Upper lobe of left lung (tissue), 6 donors: ENCODE measurements at regions not wholly inside any gene's neighbourhood (a gene's known extent, or its start where the extent isn't known, plus 50 kb on each side); places are given as distances from the start of the nearest gene placed in this dataset.
"Not testable (repeated sequence)": the region's sequence is repeated elsewhere in the genome, so short reads cannot be mapped to it uniquely, and the experiment has no call there.

ENCODE experiments used
- ATAC-seq, 2 donors: fragments of 200-7000 bp; cut with Tn5 transposase; one replicate each; pipeline ENCODE4 v1.9.1; 2022; ENCODE audit warnings: mild to moderate bottlenecking in 2 of 2, moderate library complexity in 2 of 2; ENCODE audit not compliant: low FRiP score in 2 of 2
- DNase-seq, 2 donors: peaks; one replicate each; pipeline ENCODE4 v3.0.0-alpha.2; 2019 to 2020
- H3K27ac ChIP-seq, 4 donors: fragments of 200-600 bp; sonication (generic); one replicate each; pipeline ENCODE4 v1.5.1; 2016 to 2019
- H3K27me3 ChIP-seq, 4 donors: fragments of 200-600 bp; sonication (generic); one replicate each; pipeline ENCODE4 v1.5.1; 2017 to 2019
- H3K36me3 ChIP-seq, 4 donors: fragments of 200-600 bp; sonication (generic); one replicate each; pipeline ENCODE4 v1.5.1; 2016 to 2019
- H3K4me1 ChIP-seq, 4 donors: fragments of 200-600 bp; sonication (generic); one replicate each; pipeline ENCODE4 v1.5.1; 2018 to 2019
- H3K4me3 ChIP-seq, 4 donors: fragments of 200-600 bp; sonication (generic); one replicate each; pipeline ENCODE4 v1.5.1; 2017 to 2019; ENCODE audit warnings: mild to moderate bottlenecking in 2 of 4, moderate library complexity in 1 of 4
- H3K9me3 ChIP-seq, 4 donors: fragments of 200-600 bp; sonication (generic); one replicate each; pipeline ENCODE4 v1.5.1; 2018 to 2019
- CTCF ChIP-seq, 6 experiments: fragments of 450-650 bp in 4 of 6; fragments of 200-600 bp in 2 of 6; sonication (generic) in 2 of 6; IDR thresholded peaks; one replicate each; pipeline ENCODE4 v1.5.1; 2016 to 2019; ENCODE audit warnings: antibody characterized with exemption in 6 of 6
- EP300 ChIP-seq, 4 donors: sonication (generic); formaldehyde crosslinking; IDR thresholded peaks; one replicate each; pipeline ENCODE4 v1.5.1; 2017; ENCODE audit warnings: antibody characterized with exemption in 4 of 4, control low read depth in 2 of 4
- POLR2A ChIP-seq, 4 donors: fragments of 450-650 bp; IDR thresholded peaks; one replicate each; pipeline ENCODE4 v1.5.1; 2016 to 2017; ENCODE audit warnings: antibody characterized with exemption in 4 of 4, mild to moderate bottlenecking in 2 of 4
- POLR2AphosphoS5 ChIP-seq, 2 donors: sonication (generic); formaldehyde crosslinking; IDR thresholded peaks; one replicate each; pipeline ENCODE4 v1.5.1; 2017; ENCODE audit warnings: antibody characterized with exemption in 2 of 2
- WGBS, 2 donors: methylation state at CpG; one replicate each; pipeline ENCODE4 v1.1.5; 2017 to 2018; 5-methylcytosine and 5-hydroxymethylcytosine counted together
- donor health status: DM: no; HTN: no; CAD: no; lungs with moderate emphysema.
- donor health status: DM: no; HTN: yes; CAD: no; lungs with severe emphysema.

DNA sequence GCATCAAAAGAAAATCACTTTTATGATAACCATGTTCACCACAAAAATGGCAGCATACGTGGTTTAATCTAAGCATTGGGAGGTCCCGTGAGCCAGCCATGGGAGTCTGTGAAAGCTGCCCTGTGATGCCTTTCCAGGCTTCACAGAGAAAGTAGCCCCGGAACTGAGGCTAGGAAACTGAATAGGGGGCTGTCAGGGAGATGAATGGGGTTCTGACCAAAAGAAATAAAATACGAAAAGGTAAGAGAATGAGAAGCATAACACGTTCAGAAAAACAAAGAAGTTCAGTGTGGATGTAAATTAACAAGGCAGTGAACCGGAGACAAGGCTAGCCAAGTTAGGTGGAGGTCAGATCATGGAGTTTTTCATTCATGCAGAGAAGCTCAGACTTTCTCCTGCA, 118.9 kb downstream of the ANXA2 start:
- Histone ChIP-seq H3K27ac (no peak overlapping the region), H3K4me1 (no peaks in the 10 kb centered on the region), H3K27me3 (no peaks in the 10 kb centered on the region), H3K9me3 (peaks cover 5 to 13% (median 5%) of the 10 kb centered on the region in 4 donors), H3K36me3 (no peaks in the 10 kb centered on the region), H3K4me3 (no peak overlapping the region)
- 76 to 86% methylated on average over 6 of the region's 6 CpGs for WGBS, 2 donors
- ATAC-seq (no peak), DNase-seq (no peak)
- TF ChIP-seq EP300 (IDR thresholded peaks at IDR 0.05) (no peak), POLR2A (IDR thresholded peaks at IDR 0.05) (no peak), CTCF (IDR thresholded peaks at IDR 0.05) (no peak), POLR2AphosphoS5 (IDR thresholded peaks at IDR 0.05) (no peak)

DNA sequence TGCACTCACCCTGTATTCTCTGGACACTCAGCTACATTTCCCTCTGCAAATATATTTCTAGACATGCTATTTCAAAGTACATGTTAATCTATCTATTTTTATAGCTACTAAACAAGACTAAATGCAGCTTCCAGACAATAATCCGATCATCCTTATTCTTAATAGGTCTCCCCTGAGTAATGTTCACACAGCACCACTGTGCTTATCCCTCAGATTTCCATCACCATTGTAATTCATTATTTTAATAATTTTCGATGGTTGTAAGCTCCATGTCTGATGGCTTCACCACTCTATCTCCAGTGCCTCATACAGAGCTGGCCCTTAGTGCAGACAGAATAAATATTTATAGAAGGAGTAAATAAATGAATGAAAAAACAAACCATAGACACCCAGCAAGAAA, 117.5 kb downstream of the ANXA2 start:
- no peaks in the 10 kb centered on the region for H3K36me3 ChIP-seq
- DNase-seq, result no peak
- H3K27ac ChIP-seq, result no peak overlapping the region
- no peak for ATAC-seq
- TF ChIP-seq CTCF (IDR thresholded peaks at IDR 0.05) (no peak), EP300 (IDR thresholded peaks at IDR 0.05) (no peak), POLR2AphosphoS5 (IDR thresholded peaks at IDR 0.05) (no peak), POLR2A (IDR thresholded peaks at IDR 0.05) (no peak)
- WGBS, 2 donors, result 74 to 75% methylated on average over 2 of the region's 2 CpGs
- no peak overlapping the region for H3K4me3 ChIP-seq
- peaks cover 0 to 8% (median 5%) of the 10 kb centered on the region in 4 donors for H3K9me3 ChIP-seq
- H3K4me1 ChIP-seq, result no peaks in the 10 kb centered on the region
- H3K27me3 ChIP-seq, result no peaks in the 10 kb centered on the region

DNA sequence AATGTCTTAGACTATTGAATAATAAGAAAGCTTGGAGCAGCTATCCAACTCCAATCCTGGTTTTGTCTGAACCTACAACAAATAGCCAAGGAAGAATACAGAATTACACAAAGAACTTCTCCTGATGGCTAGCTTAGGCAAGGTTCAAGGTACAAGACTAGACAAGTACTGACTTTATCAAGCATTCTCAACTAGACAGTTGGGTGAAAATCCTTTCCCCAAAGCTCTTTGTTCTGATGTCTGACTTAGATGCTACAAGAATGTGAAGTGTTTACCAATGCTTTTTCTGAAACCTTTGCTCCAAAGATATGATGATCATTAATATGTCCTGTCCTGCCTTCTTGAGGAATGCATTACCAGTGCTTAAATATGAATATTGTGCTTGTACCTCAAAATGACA, 113.8 kb downstream of the ANXA2 start:
- TF ChIP-seq CTCF (IDR thresholded peaks at IDR 0.05) (no peak), POLR2AphosphoS5 (IDR thresholded peaks at IDR 0.05) (no peak), EP300 (IDR thresholded peaks at IDR 0.05) (no peak), POLR2A (IDR thresholded peaks at IDR 0.05) (no peak)
- DNase-seq (no peak), ATAC-seq (no peak)
- no peaks in the 10 kb centered on the region for H3K36me3 ChIP-seq
- H3K27me3 ChIP-seq, result no peaks in the 10 kb centered on the region
- H3K9me3 ChIP-seq, result no peaks in the 10 kb centered on the region
- H3K4me1 ChIP-seq, result no peaks in the 10 kb centered on the region
- no peak overlapping the region for H3K27ac ChIP-seq
- H3K4me3 ChIP-seq, result no peak overlapping the region

DNA sequence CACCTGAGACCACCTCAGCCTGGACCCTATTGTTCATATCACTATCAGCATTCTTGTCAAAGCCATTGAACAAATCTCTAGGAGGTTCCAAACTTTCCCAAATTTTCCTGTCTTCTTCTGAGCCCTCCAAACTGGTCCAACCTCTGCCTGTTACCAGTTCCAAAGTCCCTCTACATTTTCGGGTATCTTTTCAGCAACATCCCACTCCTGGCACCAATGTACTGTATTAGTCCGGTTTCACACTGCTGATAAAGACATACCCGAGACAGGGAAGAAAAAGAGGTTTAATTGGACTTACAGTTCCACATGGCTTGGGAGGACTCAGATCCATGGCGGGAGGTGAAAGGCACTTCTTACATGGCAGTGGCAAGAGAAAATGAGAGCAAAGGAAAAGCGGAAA, 101.9 kb downstream of the ANXA2 start:
- H3K27ac ChIP-seq, DNase-seq, H3K36me3 ChIP-seq, H3K4me1 ChIP-seq, H3K9me3 ChIP-seq, H3K4me3 ChIP-seq, ATAC-seq, H3K27me3 ChIP-seq: not testable (repeated sequence)
- 74 to 91% methylated on average over 5 of the region's 5 CpGs for WGBS, 2 donors

DNA sequence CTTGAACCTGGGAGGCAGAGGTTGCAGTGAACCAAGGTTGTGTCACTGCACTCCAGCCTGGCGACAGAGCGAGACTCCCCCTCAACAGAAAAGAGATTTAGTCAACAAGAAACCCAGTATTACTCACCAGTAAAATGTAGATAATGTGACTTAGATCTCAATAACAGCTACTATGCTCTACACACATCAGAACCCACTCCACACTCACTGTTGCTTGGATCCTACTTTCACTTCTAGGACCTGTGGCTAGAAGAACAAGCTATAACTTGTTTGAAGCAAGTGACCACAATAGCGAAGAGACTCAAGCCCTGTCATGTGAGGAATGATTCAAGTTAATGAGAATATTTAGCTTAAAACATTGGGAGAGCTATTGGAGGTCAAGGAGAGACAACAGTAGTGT, 100.7 kb downstream of the ANXA2 start:
- ATAC-seq (no peak), DNase-seq (no peak)
- H3K4me1 ChIP-seq, result peaks cover 0 to 5% (median 5%) of the 10 kb centered on the region in 4 donors
- H3K27ac ChIP-seq, result no peak overlapping the region
- TF ChIP-seq CTCF (IDR thresholded peaks at IDR 0.05) (no peak), EP300 (IDR thresholded peaks at IDR 0.05) (no peak), POLR2A (IDR thresholded peaks at IDR 0.05) (no peak), POLR2AphosphoS5 (IDR thresholded peaks at IDR 0.05) (no peak)
- WGBS, 2 donors, result 88 to 97% methylated on average over 3 of the region's 3 CpGs
- no peaks in the 10 kb centered on the region for H3K27me3 ChIP-seq
- no peak overlapping the region for H3K4me3 ChIP-seq
- H3K36me3 ChIP-seq, result no peaks in the 10 kb centered on the region
- H3K9me3 ChIP-seq, result no peaks in the 10 kb centered on the region
